ENCODE measurements at regions not wholly inside any gene's neighbourhood (a gene's known extent, or its start where the extent isn't known, plus 50 kb on each side); places are given as distances from the start of the nearest gene placed in this dataset.
"Not testable (repeated sequence)": the region's sequence is repeated elsewhere in the genome, so short reads cannot be mapped to it uniquely, and the experiment has no call there.

GRCh38 chr7:91627324-91627723 is 253.2 kb downstream of the MTERF1 start:
- DNase-seq (ENCODE audit: low spot score); FAIRE-seq: not testable (repeated sequence)

DNA sequence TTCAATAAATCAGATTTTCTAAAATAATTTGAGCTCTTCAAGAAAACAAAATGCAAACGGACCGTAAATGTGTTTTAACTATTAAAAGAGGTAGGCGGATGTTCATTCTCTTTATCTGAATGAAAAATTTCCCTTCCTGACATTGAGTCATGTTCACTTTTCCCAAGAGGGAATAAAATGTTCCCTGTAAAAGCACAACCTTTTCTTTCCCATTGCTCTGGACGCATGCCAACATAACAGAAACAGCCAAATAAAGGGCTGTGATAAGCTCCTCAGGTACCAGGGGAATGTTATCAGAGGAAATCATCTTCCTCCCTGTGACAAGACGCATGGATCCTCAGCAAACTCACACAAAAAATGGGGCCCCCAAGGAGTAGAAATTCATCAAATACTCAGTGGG is 251.8 kb downstream of the MTERF1 start:
- FAIRE-seq (no peak), DNase-seq (ENCODE audit: low spot score) (no peak)

DNA sequence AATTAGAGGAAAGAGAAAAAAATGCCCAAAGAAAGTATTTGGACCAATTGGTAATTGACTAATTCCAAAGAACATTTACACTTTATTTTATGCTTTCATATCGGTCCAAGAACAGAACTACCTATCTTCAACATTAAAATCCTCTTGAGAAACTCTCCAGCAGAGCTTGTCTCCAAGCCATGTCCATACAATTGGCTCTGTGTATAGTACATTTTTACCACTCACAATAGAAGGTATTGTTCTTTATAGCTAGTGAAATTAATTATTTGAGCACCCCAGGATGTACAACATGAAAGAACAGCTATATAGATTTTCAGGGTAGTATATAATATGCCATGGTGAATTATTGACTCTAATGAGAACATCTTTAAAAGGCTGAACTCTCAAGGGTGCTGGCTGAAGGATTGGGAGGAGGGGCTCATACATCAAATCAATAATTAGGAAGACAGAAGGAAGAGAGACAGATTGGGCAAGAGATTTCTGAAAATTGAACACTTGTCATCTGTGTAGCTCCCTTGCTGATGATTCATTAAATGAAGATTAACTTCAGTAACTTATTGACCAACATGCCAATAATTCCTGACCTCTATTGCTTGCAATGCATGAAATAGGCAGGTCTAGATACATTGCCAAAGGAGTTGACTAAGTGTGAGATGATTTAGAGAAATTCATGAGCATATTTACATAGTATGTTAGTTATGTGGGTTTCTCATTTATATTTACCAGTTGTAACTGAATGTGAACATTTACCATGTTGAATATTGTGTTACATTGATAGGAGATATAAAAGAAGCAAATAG is 249.7 kb downstream of the MTERF1 start:
- no peak for DNase-seq (ENCODE audit: low spot score)
- no peak for FAIRE-seq

DNA sequence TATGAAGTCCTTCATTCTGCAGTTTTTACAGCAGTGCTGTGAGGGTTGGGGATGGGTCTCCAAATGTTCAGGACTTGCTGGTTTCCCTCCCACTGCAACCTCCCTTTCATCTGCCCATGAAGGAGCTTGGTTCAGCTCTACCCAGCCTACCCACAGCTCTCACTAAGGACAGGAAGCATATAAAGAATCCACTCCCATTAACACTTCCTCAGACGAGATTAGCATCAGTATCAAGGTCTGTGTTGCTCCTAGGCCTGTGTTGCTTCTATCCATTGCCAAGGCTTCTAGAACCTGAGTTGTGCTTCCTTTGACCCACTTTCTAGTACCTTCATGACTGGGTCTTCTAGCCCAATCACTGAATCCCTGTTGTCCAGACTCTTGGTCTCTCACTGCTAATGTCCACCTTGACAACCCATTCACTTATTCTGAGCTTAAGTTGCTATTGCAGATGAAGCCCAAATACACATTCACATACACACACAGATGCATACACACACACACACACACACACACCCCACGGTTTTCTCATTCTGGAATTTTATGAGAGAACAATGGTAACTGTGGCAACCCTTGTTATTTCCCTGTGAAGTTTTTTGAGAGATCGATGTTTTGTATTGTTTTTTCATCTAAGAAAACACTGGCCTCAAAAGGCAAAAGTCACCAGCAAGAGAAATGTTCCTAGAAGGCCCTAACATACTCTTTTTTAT is 248.1 kb downstream of the MTERF1 start:
- no peak for FAIRE-seq
- DNase-seq (ENCODE audit: low spot score), result no peak

DNA sequence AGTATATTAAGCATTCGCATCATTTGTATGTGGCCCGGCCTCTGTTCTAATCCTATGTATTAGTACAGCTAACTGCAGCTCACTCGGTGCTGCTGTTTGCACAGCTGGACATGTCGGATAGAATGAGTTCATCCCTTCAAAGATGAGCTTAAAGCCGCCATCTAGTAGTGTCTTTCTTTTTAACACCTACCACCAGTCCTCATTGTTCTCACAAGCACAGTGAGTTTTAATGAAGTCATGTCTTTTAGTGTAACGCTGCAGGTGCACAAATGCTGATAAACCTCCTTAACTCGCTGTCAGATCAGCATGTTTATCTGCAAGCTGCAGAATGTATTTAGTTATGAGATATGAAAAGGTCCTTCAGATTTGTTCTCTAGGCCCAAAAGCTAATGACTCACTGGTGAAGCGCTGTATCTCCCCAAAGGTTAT is 247.5 kb downstream of the MTERF1 start:
- FAIRE-seq (no peak), DNase-seq (ENCODE audit: low spot score) (no peak)

GRCh38 chr7:91634485-91635177 is 245.9 kb downstream of the MTERF1 start:
- DNase-seq (ENCODE audit: low spot score) (no peak), FAIRE-seq (no peak)

GRCh38 chr7:91636129-91636724 is 244.3 kb downstream of the MTERF1 start:
- FAIRE-seq (peak; percentile 9), DNase-seq (ENCODE audit: low spot score) (no peak)

- DNase-seq (ENCODE audit: low spot score) (no peak), FAIRE-seq (no peak)
These were observed 243.8 kb downstream of the MTERF1 start for GRCh38 chr7:91636728-91637127.

GRCh38 chr7:91644256-91644655 is 236.2 kb downstream of the MTERF1 start:
- DNase-seq (ENCODE audit: low spot score) (no peak), FAIRE-seq (no peak)

- FAIRE-seq (no peak), DNase-seq (ENCODE audit: low spot score) (no peak)
These were observed 235.0 kb downstream of the MTERF1 start for GRCh38 chr7:91645542-91645941.

- FAIRE-seq, result no peak
- no peak for DNase-seq (ENCODE audit: low spot score)
These were observed 228.5 kb downstream of the MTERF1 start for GRCh38 chr7:91651986-91652385.

GRCh38 chr7:91653286-91653685 is 227.2 kb downstream of the MTERF1 start:
- DNase-seq (ENCODE audit: low spot score) (no peak), FAIRE-seq (no peak)

DNA sequence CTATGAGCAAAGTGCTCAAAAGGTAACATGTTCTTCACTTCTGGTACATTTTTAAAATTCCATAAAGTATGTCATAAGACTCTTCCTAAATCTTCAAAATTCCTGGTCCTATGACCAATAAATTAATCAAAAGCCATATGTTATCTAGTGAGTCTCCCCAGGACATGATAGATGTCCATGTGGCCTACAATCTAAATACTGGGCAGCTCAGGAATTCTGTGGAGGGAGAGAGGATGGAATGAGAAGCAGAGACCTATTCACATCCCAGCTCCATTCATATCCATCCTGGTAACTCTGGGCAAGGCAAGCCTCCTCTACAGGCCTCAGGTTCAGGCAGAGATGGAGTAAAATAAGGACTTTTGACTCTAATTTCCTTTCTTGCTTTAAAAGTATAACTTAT is 224.8 kb downstream of the MTERF1 start:
- FAIRE-seq (no peak), DNase-seq (ENCODE audit: low spot score) (no peak)

- FAIRE-seq, result peak; percentile 44
- DNase-seq (ENCODE audit: low spot score), result no peak
These were observed 223.7 kb downstream of the MTERF1 start for GRCh38 chr7:91656541-91657482.

DNA sequence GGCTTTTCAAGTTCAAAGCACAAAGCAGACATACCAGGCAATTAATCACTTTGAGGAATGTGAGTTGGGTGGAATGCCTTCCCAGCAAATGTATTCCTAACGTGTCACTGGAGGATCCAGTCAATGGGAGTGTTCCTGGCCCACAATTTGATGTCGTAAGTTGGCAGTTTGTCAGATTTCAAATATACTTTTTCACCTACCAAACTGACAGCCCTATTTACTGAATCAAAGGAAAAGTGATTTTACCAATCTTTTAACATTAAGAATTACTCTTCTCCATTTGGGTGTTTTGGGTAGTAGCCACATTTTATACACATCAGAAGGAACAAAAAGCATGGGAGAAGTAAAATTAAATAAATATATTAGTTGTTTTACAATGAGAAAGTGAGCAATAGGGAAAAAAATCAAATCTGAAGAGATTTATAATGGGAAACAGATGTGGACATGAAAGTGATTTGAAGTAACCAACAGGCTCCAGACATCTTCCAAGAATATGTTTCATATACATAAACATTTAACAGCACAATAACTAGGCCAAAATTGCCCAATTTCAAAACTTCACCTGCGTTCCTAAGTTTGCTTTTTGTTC is 222.9 kb downstream of the MTERF1 start:
- peak; percentile 70 for DNase-seq (ENCODE audit: low spot score)
- FAIRE-seq, result peak; percentile 59

DNA sequence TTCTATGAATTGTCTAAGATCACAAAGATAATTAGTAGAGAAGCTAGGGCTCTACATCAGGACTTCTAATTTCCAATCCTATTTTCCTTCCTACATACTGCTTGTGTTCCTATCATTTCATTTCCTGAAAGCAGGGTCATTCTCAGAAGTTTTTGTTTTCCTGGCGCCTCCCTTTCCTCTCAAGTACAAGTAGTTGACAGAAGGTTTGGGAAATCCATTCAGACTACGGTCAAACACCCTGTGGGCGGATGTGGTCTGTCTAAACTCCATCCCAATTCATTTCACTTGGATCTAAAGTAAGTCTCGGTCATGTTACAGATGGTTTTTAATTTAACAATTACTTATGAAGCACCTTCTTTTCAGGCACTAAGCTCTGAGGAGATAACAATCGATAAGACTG is 221.4 kb downstream of the MTERF1 start:
- no peak for FAIRE-seq

GRCh38 chr7:91660734-91661356 is 219.7 kb downstream of the MTERF1 start:
- FAIRE-seq (peak; percentile 40), DNase-seq (ENCODE audit: low spot score) (no peak)

More for the DNA sequence above, 221.4 kb downstream of the MTERF1 start:
- no peak for DNase-seq (ENCODE audit: low spot score)

GRCh38 chr7:91661727-91662126 is 218.8 kb downstream of the MTERF1 start:
- DNase-seq (ENCODE audit: low spot score) (no peak), FAIRE-seq (no peak)

- no peak for FAIRE-seq
- no peak for DNase-seq (ENCODE audit: low spot score)
These were observed 212.3 kb downstream of the MTERF1 start for GRCh38 chr7:91668217-91668616.

DNA sequence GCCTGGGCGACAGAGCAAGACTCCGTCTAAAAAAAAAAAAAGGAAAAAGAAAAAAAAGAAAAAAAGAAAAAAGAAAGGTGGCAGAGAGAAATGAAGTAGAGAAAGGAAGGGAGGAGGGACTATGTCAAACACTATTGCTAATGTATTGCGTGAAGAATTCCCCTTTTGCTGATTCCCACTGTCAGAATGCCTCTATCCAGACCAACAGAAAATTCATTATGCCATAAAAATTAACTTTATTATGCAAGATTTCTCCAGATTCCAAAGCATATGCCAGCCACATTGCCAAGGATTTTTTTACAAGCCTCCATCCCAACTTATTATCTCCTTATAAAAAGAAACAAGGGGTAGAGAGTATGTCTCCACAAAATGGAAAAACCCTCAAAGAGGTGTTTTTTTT is 209.3 kb downstream of the MTERF1 start:
- DNase-seq (ENCODE audit: low spot score), result no peak
- no peak for FAIRE-seq
